Astrocyte of the spinal cord (primary cell): ENCODE measurements at regions not wholly inside any gene's neighbourhood (a gene's known extent, or its start where the extent isn't known, plus 50 kb on each side); places are given as distances from the start of the nearest gene placed in this dataset.
"Not testable (repeated sequence)": the region's sequence is repeated elsewhere in the genome, so short reads cannot be mapped to it uniquely, and the experiment has no call there.

Experiments
- DNase-seq: peaks from one replicate; pipeline ENCODE4 v3.0.0; 2011; ENCODE audit warnings: low read depth, low spot score
- H3K4me3 ChIP-seq: 2 replicates; pipeline ENCODE4 v1.5.1; 2011; ENCODE audit warnings: low read depth, mild to moderate bottlenecking, low read length, moderate library complexity
- in situ Hi-C: cut with HindIII; loops from 2 replicates; pipeline ENCODE4 v1.10.0; 2017; ENCODE audit warnings: low sequenced_read_pairs
- TF ChIP-seq, protein P1 (sequence below): IDR thresholded peaks from 2 replicates; pipeline ENCODE4 v1.5.1; 2012; ENCODE audit warnings: low read depth, mild to moderate bottlenecking, low read length, inconsistent platforms

- H3K4me3 ChIP-seq: no peak overlapping the region
- TF ChIP-seq, protein P1, sequence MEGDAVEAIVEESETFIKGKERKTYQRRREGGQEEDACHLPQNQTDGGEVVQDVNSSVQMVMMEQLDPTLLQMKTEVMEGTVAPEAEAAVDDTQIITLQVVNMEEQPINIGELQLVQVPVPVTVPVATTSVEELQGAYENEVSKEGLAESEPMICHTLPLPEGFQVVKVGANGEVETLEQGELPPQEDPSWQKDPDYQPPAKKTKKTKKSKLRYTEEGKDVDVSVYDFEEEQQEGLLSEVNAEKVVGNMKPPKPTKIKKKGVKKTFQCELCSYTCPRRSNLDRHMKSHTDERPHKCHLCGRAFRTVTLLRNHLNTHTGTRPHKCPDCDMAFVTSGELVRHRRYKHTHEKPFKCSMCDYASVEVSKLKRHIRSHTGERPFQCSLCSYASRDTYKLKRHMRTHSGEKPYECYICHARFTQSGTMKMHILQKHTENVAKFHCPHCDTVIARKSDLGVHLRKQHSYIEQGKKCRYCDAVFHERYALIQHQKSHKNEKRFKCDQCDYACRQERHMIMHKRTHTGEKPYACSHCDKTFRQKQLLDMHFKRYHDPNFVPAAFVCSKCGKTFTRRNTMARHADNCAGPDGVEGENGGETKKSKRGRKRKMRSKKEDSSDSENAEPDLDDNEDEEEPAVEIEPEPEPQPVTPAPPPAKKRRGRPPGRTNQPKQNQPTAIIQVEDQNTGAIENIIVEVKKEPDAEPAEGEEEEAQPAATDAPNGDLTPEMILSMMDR: no peak
- in situ Hi-C loops: no loop called here
- DNase-seq: no peak
These were observed 70.9 kb upstream of the CCDC167 start for GRCh38 chr6:37570482-37571133.

DNA sequence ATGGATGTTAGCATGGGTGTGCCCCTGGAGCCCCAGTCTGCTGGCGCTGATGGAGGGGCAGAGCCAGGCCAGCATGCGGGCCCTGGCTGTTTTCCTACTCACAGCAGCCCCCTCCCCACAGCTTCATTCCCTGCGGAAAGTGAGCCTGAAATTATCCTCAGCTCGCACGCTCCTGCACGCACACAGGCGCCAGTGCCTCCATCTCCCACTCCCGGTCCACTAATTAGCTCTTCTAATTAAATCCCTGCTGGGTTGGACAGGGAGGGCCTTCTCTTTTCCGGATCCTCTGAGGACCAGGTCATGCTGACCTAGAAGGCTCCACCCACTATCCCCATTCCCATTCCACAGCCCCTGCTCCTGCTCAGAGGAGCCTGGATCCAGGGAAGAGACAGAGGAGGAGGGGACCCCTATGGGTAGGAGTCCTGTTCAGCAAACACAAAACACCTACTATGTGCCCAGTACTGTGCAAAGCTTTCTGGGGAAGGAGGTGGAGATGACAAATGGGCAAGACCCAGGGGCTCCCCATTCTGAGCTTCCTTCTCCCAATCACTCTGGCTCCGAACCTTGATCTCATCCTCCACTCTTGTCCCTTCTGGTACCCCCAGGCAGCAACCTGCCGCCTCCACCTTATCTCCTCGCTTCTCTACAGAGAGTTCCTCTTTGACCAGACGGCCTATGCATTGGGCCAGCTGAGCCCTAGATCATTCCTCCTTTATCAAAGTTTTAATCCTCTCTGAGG, 70.2 kb upstream of the CCDC167 start:
- in situ Hi-C loops: no loop called here
- TF ChIP-seq, protein P1: no peak

DNA sequence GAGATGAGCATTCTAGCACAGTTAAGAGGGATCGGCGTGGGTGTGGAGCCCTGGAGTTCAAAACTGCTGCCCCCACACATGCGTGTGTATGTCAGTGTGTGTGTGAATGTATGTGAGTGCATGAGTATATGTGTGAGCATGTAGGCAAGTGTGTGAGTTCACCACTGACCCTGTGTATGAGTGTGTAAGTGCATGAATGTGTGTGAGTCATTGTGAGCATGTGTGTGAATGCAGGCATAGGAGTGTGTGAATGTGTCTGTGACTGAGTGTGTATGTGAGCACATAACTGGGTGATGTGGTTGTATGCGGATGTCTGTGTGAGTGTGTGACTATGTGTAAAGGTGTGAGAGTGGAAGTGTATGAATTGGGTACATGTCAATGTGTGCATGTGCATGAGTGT, 69.6 kb upstream of the CCDC167 start:
- no peak overlapping the region for H3K4me3 ChIP-seq
- in situ Hi-C loops: no loop called here
- no peak for DNase-seq
- TF ChIP-seq, protein P1: no peak

More for the DNA sequence above, 70.2 kb upstream of the CCDC167 start:
- DNase-seq: no peak
- H3K4me3 ChIP-seq: no peak overlapping the region

GRCh38 chr6:37566950-37567349, 67.3 kb upstream of the CCDC167 start:
- in situ Hi-C loops: no loop called here
- H3K4me3 ChIP-seq: no peak overlapping the region
- TF ChIP-seq, protein P1: no peak
- DNase-seq: no peak

GRCh38 chr6:37566111-37566949, 66.6 kb upstream of the CCDC167 start:
- TF ChIP-seq, protein P1: peak; percentile 82
- peak; percentile 43 for DNase-seq
- H3K4me3 ChIP-seq: peak overlapping the region; percentile 43
- in situ Hi-C loops: no loop called here

GRCh38 chr6:37565267-37566110, 65.8 kb upstream of the CCDC167 start:
- TF ChIP-seq, protein P1: peak; percentile 26
- H3K4me3 ChIP-seq: peak overlapping the region; percentile 43
- no peak for DNase-seq
- in situ Hi-C loops: no loop called here

- in situ Hi-C loops, DNase-seq, H3K4me3 ChIP-seq: not testable (repeated sequence)
These were observed 63.2 kb upstream of the CCDC167 start for GRCh38 chr6:37562926-37563288.
